B cell (primary cell): ENCODE measurements at regions not wholly inside any gene's neighbourhood (a gene's known extent, or its start where the extent isn't known, plus 50 kb on each side); places are given as distances from the start of the nearest gene placed in this dataset.

Source experiments
- EZH2 ChIP-seq: IDR thresholded peaks from 2 replicates; pipeline ENCODE4 v1.6.1; 2012; ENCODE audit warnings: borderline replicate concordance, low read depth, mild to moderate bottlenecking, moderate library complexity, low read length; ENCODE audit not compliant: insufficient read depth, poor library complexity, severe bottlenecking
- TF ChIP-seq, protein P1 (sequence below): fragments of 200-600 bp; IDR thresholded peaks from one replicate; pipeline ENCODE4 v1.8.0; 2022; ENCODE audit warnings: antibody characterized with exemption, mild to moderate bottlenecking

DNA sequence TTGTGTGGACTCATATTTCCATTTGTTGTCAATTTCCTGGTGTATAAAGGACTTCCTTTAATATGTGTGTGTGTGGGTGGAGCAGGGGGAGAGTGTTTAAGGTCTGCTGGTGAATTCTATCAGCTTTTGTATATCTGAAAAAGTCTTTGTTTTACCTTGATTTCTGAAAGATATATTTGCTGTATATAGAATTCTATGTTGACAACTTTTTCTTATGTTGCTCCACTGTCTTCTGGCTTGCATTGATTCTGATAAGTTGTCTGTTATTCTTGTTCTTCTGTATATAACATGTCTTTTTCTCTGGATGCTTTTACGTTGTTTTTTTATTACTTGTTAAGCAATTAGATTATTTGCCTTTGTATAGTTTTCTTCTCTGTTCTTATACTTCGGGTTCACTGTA, 90.0 kb upstream of the CEP162 start:
- TF ChIP-seq, protein P1, sequence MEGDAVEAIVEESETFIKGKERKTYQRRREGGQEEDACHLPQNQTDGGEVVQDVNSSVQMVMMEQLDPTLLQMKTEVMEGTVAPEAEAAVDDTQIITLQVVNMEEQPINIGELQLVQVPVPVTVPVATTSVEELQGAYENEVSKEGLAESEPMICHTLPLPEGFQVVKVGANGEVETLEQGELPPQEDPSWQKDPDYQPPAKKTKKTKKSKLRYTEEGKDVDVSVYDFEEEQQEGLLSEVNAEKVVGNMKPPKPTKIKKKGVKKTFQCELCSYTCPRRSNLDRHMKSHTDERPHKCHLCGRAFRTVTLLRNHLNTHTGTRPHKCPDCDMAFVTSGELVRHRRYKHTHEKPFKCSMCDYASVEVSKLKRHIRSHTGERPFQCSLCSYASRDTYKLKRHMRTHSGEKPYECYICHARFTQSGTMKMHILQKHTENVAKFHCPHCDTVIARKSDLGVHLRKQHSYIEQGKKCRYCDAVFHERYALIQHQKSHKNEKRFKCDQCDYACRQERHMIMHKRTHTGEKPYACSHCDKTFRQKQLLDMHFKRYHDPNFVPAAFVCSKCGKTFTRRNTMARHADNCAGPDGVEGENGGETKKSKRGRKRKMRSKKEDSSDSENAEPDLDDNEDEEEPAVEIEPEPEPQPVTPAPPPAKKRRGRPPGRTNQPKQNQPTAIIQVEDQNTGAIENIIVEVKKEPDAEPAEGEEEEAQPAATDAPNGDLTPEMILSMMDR = no peak
- TF ChIP-seq EZH2 = no peak
